GM21576 (cell line): ENCODE measurements at regions not wholly inside any gene's neighbourhood (a gene's known extent, or its start where the extent isn't known, plus 50 kb on each side); places are given as distances from the start of the nearest gene placed in this dataset.
"Not testable (repeated sequence)": the region's sequence is repeated elsewhere in the genome, so short reads cannot be mapped to it uniquely, and the experiment has no call there.

Source experiments
- ATAC-seq: cut with Tn5 transposase; IDR thresholded peaks from one replicate; pipeline ENCODE4 v1.9.1; 2021; ENCODE audit warnings: mild to moderate bottlenecking, moderate library complexity; ENCODE audit not compliant: unreplicated experiment

- ATAC-seq, result no peak
These were observed 180.0 kb upstream of the MMADHC start for GRCh38 chr2:149767516-149767974.

GRCh38 chr2:149766339-149766738 is 178.8 kb upstream of the MMADHC start:
- ATAC-seq, result no peak

- no peak for ATAC-seq
These were observed 178.1 kb upstream of the MMADHC start for GRCh38 chr2:149765636-149766035.

DNA sequence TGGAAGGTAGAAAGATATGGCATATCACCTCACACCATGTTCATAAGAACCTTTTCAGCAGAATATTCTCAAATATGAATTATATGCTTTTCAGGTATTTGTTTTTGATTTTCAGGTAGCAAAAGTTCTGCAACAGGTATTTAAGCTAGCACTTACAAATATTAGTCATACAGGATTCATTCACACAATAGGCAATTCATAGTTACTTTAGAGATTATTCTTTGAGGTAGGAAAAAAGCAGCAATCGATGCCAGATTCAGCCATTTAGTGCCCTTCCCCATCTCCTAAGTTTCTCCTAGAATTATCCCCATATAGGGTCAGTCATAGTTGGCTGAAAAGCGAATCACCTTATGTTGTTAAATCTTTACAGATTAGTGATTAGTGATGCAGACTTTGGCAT is 177.4 kb upstream of the MMADHC start:
- ATAC-seq, result no peak

- no peak for ATAC-seq
These were observed 175.8 kb upstream of the MMADHC start for GRCh38 chr2:149763358-149763757.

- no peak for ATAC-seq
These were observed 174.0 kb upstream of the MMADHC start for GRCh38 chr2:149761611-149762010.

- ATAC-seq, result not testable (repeated sequence)
These were observed 171.8 kb upstream of the MMADHC start for GRCh38 chr2:149759382-149759781.

- ATAC-seq, result not testable (repeated sequence)
These were observed 167.1 kb upstream of the MMADHC start for GRCh38 chr2:149754722-149755121.

GRCh38 chr2:149747456-149747855 is 159.9 kb upstream of the MMADHC start:
- no peak for ATAC-seq

- no peak for ATAC-seq
These were observed 158.0 kb upstream of the MMADHC start for GRCh38 chr2:149745396-149746230.

- no peak for ATAC-seq
These were observed 157.3 kb upstream of the MMADHC start for GRCh38 chr2:149744865-149745264.

GRCh38 chr2:149743842-149744448 is 156.4 kb upstream of the MMADHC start:
- no peak for ATAC-seq

GRCh38 chr2:149741646-149742045 is 154.1 kb upstream of the MMADHC start:
- ATAC-seq, result no peak

DNA sequence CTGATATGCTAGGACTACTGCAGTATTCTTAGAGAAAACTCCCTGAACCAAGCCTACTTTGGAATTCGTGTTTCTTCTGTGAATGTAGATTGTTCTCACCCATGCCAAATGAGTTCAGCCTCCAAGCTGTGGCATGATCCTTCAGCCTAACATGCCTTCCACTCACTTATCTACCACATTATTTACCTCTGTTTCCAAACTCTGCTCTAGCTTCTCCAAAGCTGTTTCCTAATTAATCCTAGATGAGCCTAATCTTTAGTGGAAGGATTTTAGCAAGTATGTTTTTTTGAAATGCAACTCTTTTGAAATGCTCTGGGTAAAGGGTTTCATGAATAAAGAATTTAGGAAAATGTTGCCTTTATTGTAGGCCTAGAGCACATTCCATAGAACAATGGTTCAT is 152.9 kb upstream of the MMADHC start:
- ATAC-seq, result no peak

- no peak for ATAC-seq
These were observed 152.3 kb upstream of the MMADHC start for GRCh38 chr2:149739883-149740265.

DNA sequence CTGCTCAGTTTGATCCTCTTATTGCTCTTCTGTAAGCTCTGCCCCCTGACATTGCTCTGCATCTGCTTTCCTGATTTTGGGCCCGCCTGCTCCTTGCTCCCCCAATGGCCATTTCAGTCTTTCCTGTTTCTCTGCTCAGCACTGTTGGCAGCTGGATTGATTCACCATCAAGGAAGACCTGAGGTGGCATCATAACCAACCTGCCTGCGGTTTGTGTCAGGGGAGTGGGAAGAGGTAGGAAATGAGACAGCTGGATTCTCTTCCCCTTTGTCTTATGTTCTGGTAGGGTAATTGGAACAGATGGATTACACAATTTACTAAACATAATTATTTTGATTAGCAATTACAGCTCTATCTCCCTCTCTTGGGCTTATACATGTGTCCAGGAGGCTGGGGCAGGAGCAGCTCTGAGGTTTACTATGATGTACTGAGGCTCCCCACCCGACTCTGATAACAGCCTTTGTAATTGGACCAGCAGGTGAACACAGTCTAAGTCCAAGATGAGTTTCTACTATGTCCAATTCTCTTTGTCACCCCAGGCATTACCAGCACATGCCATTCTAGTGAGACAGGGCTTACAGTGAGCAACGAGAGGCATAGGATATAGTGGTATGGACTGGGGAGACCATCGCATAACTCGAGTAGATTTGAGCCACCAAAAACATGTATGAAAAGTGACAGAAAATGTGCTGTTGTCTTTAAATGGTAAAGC is 151.8 kb upstream of the MMADHC start:
- no peak for ATAC-seq

DNA sequence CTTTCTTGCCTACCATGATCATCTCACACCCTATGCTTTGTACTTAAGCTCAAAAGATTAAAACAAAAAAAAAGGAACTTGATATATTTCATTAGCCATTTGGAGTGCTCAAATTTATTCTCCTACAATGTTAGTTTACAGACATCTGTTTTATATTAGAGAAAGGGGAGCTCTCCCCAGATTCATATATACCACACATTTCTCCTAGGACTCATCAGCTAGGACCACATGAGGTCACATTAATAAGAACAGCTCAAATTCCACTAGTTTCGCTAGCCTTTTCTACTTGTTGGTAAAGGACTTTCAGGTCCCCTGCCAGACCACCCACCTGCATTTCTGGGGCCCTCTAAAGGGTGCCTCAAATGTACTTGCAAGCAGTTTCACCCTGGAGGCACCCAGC is 151.2 kb upstream of the MMADHC start:
- ATAC-seq, result no peak

- no peak for ATAC-seq
These were observed 150.3 kb upstream of the MMADHC start for GRCh38 chr2:149737896-149738295.

DNA sequence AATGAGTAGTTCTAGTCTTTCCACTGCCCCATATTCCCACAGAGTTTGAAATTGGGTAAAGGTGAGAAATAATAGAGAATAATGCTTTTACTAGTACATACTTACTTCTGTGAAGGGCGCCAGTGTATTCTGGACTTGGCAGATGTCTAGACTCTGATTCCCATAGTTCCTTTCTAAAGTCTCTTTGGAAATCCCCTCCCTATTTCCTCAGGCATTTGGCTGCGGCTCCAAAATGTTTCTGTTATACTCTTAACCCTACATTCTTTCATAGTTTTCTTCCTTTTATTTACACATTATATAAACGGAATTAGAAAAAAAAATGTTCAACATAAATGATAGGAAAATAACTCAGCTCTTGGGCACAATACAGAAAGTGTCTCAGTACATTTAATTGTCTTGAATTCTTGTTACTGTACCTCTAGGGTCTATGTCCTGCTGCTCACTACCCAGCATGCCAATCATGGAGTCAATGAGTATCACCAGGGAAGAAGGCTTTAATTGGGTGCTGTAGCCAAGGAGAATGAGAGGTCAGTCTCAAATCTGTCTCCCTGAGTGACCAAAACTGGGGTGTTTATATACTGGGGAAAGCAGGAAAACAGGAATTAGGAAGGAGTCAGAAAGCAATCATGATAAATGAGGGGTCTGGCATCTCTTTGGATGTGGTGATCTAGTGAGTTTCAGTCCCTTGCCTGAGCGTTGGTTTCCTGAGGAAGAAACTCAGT is 147.8 kb upstream of the MMADHC start:
- ATAC-seq, result no peak

GRCh38 chr2:149733936-149734685 is 146.5 kb upstream of the MMADHC start:
- no peak for ATAC-seq
